ENCODE measurements at regions not wholly inside any gene's neighbourhood (a gene's known extent, or its start where the extent isn't known, plus 50 kb on each side); places are given as distances from the start of the nearest gene placed in this dataset.

DNA sequence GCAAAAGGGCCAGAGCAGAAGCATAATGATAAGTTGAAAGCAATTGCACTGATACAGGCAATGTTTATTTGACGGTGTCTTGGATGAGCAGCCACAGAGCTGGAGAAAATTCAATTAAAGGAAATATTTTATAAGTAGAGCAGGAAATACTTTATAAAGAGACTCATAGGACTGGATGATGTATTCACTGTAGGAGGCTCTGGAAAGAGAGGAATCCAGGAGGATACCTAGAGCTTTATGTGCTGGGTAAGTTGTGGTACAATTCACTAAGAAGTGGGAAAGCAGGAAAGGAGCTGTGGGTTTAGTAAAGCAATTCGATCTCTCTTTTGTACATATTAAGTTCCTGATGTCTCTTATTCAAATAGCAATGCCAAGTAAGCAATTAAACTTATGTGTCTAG lies 86.3 kb downstream of the C6orf118 start:
- no peaks in the 10 kb centered on the region for H3K4me1 ChIP-seq (ENCODE audit: low read length)
- H3K36me3 ChIP-seq (replicated peaks; ENCODE audit: insufficient read depth, low read length): no peaks in the 10 kb centered on the region
- DNase-seq: no peak
- no peak overlapping the region for H3K4me3 ChIP-seq (ENCODE audit: low read length)
- no peak overlapping the region for H3K4me2 ChIP-seq (ENCODE audit: low read depth, low read length)
- H3K79me2 ChIP-seq (ENCODE audit: low read length): no peaks in the 10 kb centered on the region
- no peak for TF ChIP-seq EZH2 (optimal IDR thresholded peaks at IDR 0.05; ENCODE audit: low read depth, low read length)
- no peak overlapping the region for H3K9ac ChIP-seq (ENCODE audit: low read length)
- H3K9me3 ChIP-seq (replicated peaks; ENCODE audit: insufficient read depth, low read length): no peaks in the 10 kb centered on the region
- H4K20me1 ChIP-seq (ENCODE audit: insufficient read depth, low read length): no peaks in the 10 kb centered on the region
- H3K27me3 ChIP-seq (replicated peaks; ENCODE audit: insufficient read depth, low read length): no peaks in the 10 kb centered on the region
- no peaks in the 10 kb centered on the region for H3F3A ChIP-seq (ENCODE audit: insufficient read depth, low read length)
- H3K9me2 ChIP-seq (replicated peaks; ENCODE audit: insufficient read depth, low read length): no peaks in the 10 kb centered on the region
- H2AFZ ChIP-seq (ENCODE audit: low read length): no peak overlapping the region
- no peak overlapping the region for H3K27ac ChIP-seq (ENCODE audit: low read length)

DNA sequence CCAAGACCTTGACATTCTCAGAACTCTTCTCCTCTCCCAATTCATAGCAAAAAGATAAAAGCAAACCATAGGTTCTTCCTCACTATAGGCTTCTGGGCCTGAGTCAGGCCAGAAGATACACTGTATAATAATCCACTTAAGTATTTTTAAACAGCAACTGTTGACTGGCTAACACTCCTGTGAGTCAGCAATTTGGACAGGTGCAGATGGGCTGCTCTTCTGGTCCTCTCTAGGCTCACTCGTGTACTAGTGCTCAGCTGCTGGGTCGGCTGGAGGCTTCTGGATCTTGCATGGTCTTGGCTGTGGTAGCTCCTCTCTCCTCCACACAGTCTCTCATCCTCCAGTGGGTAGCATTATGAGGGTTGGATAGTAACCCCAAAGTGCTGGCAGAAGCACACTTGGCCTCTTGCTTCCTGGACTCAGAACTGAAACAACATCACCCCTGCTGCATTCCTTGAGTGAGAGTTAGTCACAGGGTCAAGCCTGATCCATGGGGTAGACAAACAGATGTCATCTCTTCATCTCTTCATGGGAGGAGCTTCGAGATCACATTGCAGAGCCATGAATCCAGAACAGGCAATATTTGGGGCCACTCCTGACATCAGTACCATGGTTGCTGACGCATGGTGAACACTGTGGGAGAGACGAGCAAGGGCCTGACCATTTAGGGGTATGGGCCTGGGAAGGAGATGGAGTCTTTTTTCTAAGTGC lies 86.9 kb downstream of the C6orf118 start:
- Histone ChIP-seq H2AFZ (ENCODE audit: low read length) (no peak overlapping the region), H3K9me3 (replicated peaks; ENCODE audit: insufficient read depth, low read length) (no peaks in the 10 kb centered on the region)

DNA sequence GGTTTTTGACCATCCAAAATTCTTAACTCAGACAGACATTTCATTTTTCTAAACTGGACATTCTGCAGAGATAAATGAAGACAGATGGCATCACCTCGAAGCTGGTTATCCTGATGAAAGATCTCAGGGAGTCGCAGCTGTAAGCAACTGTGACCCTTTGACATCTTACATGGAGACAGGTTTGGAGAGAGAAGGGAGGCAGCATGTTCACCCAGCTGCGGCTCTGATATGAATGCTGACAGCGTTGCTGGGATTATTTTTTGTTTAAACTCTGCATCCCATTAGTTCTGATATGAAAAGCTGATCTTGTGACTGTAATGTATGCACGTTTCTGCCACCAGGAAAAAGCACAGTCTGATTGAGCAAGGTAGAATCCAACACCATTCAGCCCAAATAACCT lies 89.4 kb downstream of the C6orf118 start:
- H4K20me1 ChIP-seq (ENCODE audit: insufficient read depth, low read length): no peaks in the 10 kb centered on the region
- no peak overlapping the region for H2AFZ ChIP-seq (ENCODE audit: low read length)
- no peak overlapping the region for H3K9ac ChIP-seq (ENCODE audit: low read length)
- no peaks in the 10 kb centered on the region for H3K27me3 ChIP-seq (replicated peaks; ENCODE audit: insufficient read depth, low read length)
- no peaks in the 10 kb centered on the region for H3K79me2 ChIP-seq (ENCODE audit: low read length)
- H3K9me2 ChIP-seq (replicated peaks; ENCODE audit: insufficient read depth, low read length): no peaks in the 10 kb centered on the region
- no peak overlapping the region for H3K4me3 ChIP-seq (ENCODE audit: low read length)
- TF ChIP-seq EZH2 (optimal IDR thresholded peaks at IDR 0.05; ENCODE audit: low read depth, low read length) (no peak), EZH2phosphoT487 (IDR thresholded peaks at IDR 0.05; ENCODE audit: low read length) (no peak)
- TF ChIP-seq, protein P1, sequence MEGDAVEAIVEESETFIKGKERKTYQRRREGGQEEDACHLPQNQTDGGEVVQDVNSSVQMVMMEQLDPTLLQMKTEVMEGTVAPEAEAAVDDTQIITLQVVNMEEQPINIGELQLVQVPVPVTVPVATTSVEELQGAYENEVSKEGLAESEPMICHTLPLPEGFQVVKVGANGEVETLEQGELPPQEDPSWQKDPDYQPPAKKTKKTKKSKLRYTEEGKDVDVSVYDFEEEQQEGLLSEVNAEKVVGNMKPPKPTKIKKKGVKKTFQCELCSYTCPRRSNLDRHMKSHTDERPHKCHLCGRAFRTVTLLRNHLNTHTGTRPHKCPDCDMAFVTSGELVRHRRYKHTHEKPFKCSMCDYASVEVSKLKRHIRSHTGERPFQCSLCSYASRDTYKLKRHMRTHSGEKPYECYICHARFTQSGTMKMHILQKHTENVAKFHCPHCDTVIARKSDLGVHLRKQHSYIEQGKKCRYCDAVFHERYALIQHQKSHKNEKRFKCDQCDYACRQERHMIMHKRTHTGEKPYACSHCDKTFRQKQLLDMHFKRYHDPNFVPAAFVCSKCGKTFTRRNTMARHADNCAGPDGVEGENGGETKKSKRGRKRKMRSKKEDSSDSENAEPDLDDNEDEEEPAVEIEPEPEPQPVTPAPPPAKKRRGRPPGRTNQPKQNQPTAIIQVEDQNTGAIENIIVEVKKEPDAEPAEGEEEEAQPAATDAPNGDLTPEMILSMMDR (IDR thresholded peaks at IDR 0.05; ENCODE audit: low read length): no peak
- H3K36me3 ChIP-seq (replicated peaks; ENCODE audit: insufficient read depth, low read length): no peaks in the 10 kb centered on the region
- no peaks in the 10 kb centered on the region for H3K9me3 ChIP-seq (replicated peaks; ENCODE audit: insufficient read depth, low read length)
- no peak for DNase-seq
- H3K4me1 ChIP-seq (ENCODE audit: low read length): no peaks in the 10 kb centered on the region
- no peak overlapping the region for H3K27ac ChIP-seq (ENCODE audit: low read length)
- no peaks in the 10 kb centered on the region for H3F3A ChIP-seq (ENCODE audit: insufficient read depth, low read length)
- H3K4me2 ChIP-seq (ENCODE audit: low read depth, low read length): no peak overlapping the region

More for the DNA sequence above, 86.9 kb downstream of the C6orf118 start:
- Histone ChIP-seq H3K4me1 (ENCODE audit: low read length) (no peaks in the 10 kb centered on the region), H3K4me2 (ENCODE audit: low read depth, low read length) (no peak overlapping the region), H3K36me3 (replicated peaks; ENCODE audit: insufficient read depth, low read length) (no peaks in the 10 kb centered on the region), H3K9me2 (replicated peaks; ENCODE audit: insufficient read depth, low read length) (no peaks in the 10 kb centered on the region), H3K9ac (ENCODE audit: low read length) (no peak overlapping the region), H3F3A (ENCODE audit: insufficient read depth, low read length) (no peaks in the 10 kb centered on the region), H3K27ac (ENCODE audit: low read length) (no peak overlapping the region), H3K79me2 (ENCODE audit: low read length) (no peaks in the 10 kb centered on the region), H3K27me3 (replicated peaks; ENCODE audit: insufficient read depth, low read length) (no peaks in the 10 kb centered on the region), H3K4me3 (ENCODE audit: low read length) (no peak overlapping the region), H4K20me1 (ENCODE audit: insufficient read depth, low read length) (no peaks in the 10 kb centered on the region)
- TF ChIP-seq EZH2 (optimal IDR thresholded peaks at IDR 0.05; ENCODE audit: low read depth, low read length): no peak
- TF ChIP-seq, protein P1 (IDR thresholded peaks at IDR 0.05; ENCODE audit: low read length): no peak
- no peak for TF ChIP-seq EZH2phosphoT487 (IDR thresholded peaks at IDR 0.05; ENCODE audit: low read length)
- DNase-seq: no peak

DNA sequence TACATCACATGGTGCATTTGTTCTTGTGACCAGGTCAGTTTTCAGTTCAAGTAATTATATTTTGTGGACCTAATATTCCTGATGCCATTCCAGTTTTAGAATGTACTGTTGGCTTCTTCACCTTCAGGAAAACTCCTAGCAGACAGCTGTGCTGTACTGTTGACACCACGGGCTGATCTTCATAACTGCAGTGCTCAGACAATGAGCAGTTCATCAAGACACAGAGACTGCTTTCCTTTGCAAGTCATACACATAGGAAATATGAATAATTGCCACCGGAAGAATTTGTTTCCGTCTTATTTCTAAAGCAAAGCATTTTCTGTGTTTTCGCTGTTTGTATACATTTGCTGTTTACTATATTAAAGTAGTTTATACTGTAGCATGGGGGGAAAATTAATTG lies 89.8 kb downstream of the C6orf118 start:
- H3K4me2 ChIP-seq (ENCODE audit: low read depth, low read length): no peak overlapping the region
- TF ChIP-seq EZH2 (optimal IDR thresholded peaks at IDR 0.05; ENCODE audit: low read depth, low read length): no peak
- no peak for TF ChIP-seq EZH2phosphoT487 (IDR thresholded peaks at IDR 0.05; ENCODE audit: low read length)
- TF ChIP-seq, protein P1 (IDR thresholded peaks at IDR 0.05; ENCODE audit: low read length): no peak
- no peaks in the 10 kb centered on the region for H4K20me1 ChIP-seq (ENCODE audit: insufficient read depth, low read length)
- H3F3A ChIP-seq (ENCODE audit: insufficient read depth, low read length): no peaks in the 10 kb centered on the region
- H2AFZ ChIP-seq (ENCODE audit: low read length): no peak overlapping the region
- no peaks in the 10 kb centered on the region for H3K36me3 ChIP-seq (replicated peaks; ENCODE audit: insufficient read depth, low read length)
- H3K9me3 ChIP-seq (replicated peaks; ENCODE audit: insufficient read depth, low read length): no peaks in the 10 kb centered on the region
- DNase-seq: no peak
- no peaks in the 10 kb centered on the region for H3K27me3 ChIP-seq (replicated peaks; ENCODE audit: insufficient read depth, low read length)
- H3K9me2 ChIP-seq (replicated peaks; ENCODE audit: insufficient read depth, low read length): no peaks in the 10 kb centered on the region
- no peak overlapping the region for H3K4me3 ChIP-seq (ENCODE audit: low read length)
- no peaks in the 10 kb centered on the region for H3K4me1 ChIP-seq (ENCODE audit: low read length)
- H3K27ac ChIP-seq (ENCODE audit: low read length): no peak overlapping the region
- no peaks in the 10 kb centered on the region for H3K79me2 ChIP-seq (ENCODE audit: low read length)
- H3K9ac ChIP-seq (ENCODE audit: low read length): no peak overlapping the region

All from MM.1S (cell line).